ENCODE measurements at regions not wholly inside any gene's neighbourhood (a gene's known extent, or its start where the extent isn't known, plus 50 kb on each side); places are given as distances from the start of the nearest gene placed in this dataset.

DNA sequence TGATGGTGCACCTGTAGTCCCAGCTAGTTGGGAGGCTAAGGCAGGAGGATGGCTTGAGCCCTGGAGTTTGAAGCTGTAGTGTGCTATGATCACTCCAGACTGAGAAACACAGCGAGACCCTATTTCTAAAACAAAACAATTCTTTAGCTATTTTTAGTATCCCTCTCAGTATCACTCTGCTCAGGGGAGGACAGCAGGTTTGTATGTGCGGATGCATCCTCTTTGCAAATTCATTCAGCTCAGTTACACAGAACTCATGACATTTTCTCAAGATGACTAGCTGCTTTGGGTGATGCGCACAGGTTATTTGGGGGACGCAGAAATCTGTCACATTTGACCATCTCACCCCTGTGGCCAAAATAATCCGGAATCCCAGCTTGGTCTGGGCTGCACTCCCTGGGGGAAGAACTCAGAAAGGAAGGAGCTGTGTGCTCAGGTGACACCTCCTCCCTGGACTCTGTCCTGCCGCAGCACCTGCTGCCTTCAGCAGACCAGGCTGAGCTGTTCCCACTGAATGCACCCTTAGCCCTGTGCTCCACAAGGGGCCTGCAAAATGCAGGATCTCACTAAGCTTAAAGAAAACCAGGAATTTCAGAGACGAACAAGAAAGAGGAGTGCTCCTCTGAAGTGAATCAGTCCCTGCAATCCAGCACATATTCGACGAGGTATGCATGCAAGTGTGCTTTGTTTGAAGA, 89.5 kb upstream of the PGBD5 start:
- Mint-ChIP-seq H3K36me3 (no peaks in the 10 kb centered on the region), H3K4me3 (no peak overlapping the region), H3K9me3 (peaks cover 0 to 4% (median 4%) of the 10 kb centered on the region in 3 donors), H3K4me1 (peaks cover 0 to under 1% (median 0%) of the 10 kb centered on the region in 3 donors), H3K27ac (no peak overlapping the region), H3K27me3 (peaks cover 9% of the 10 kb centered on the region)

DNA sequence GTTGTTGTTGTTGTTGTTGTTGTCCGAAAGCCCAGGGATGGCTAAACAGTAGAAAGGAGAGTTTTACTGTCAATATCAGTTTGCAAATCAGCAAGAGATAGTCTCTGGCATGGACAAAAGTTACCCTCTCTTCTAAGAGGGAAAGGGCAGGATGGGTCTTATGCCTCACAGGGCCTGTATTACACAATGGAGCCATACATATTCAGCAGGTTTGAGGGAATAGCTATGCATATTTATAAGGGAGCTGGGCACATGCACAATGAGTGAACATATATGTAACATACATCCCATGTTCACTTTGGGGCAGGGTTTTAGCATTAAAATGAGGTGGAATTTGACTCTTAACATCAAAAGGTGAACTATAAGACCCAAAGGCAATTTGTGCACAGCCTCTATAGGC, 84.4 kb upstream of the PGBD5 start:
- H3K9me3 Mint-ChIP-seq: peaks cover 0 to 4% (median 1%) of the 10 kb centered on the region in 3 donors
- H3K4me1 Mint-ChIP-seq: peaks cover 2 to 30% (median 21%) of the 10 kb centered on the region in 3 donors
- H3K4me3 Mint-ChIP-seq: peak overlapping the region in 1 of 4 donors; percentile 70
- peaks cover 2% of the 10 kb centered on the region for H3K36me3 Mint-ChIP-seq
- H3K27ac Mint-ChIP-seq: no peak overlapping the region
- peaks cover 13% of the 10 kb centered on the region for H3K27me3 Mint-ChIP-seq

DNA sequence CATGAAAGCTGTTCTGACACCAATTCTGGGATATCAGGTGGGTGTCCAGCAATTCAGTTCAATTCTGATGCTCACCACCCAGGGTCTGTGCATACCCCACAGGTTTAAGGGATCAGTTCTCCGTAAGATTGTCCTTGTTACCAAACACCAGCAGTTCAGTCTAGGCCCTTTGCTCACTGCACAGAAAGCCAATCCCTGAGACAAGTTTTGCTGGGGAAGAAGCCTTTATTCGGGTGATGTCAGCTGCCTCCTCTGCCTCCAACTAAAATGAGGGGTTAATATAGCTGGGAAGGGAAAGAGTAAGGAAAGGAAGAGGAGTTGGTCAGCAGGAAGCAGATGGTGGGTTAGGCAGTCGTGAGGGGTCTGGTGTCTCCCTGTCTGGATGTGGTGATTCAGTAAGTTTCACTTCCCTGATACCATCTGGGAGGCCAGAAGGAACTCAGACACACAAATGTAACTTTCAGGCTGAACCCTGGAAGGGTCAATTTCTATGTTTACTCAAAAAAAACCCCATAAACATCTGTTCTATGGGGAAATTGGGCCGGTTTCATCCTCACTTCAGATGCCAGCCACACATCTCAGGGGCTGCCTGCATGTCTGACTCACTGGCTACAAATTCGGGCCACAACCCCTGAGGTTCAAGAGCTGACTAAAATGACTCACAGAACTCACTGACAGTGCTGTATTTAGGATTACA, 83.3 kb upstream of the PGBD5 start:
- Mint-ChIP-seq H3K9me3 (peaks cover 0 to 4% (median 1%) of the 10 kb centered on the region in 3 donors), H3K4me3 (peak overlapping the region in 2 of 4 donors; percentile 29 to 60), H3K27me3 (peaks cover 11% of the 10 kb centered on the region), H3K36me3 (peaks cover 2% of the 10 kb centered on the region), H3K27ac (no peak overlapping the region), H3K4me1 (peaks cover 3 to 32% (median 21%) of the 10 kb centered on the region in 3 donors)

DNA sequence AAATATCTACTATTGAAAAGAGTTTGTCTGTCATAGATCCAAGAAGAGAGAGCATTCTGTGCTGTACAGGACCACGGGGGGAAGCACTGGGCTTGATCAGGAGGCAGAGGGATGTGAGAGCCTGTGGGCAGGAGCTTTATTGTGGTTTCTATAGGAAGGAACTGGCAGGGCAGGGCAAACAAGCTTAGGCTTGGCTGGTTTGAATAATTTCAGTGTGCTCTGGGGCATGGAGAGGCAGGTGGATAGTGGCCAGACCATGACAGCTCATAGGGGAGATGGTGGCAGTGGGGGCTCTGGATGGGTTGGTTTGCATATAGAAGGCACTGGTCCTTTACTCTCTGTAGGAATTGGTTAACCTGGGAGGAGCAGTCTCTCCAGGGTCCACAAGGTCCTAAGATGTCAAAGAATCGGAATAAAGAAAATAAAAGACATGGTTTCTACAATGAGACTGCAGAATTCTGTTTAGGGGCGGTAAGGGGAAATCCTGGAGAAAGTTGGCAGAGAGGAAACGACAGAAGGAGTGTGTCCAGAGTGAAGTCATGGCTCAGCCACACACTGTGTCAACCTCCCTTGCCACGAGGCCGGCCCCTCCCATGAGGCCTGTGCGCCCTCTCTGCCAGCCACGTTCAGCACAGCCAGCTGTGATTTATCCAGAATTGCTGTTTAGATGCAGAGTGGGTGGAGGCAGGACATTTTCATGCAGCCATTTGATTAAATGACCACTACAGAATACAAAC, 81.7 kb upstream of the PGBD5 start:
- H3K4me1 Mint-ChIP-seq: peaks cover 3 to 32% (median 21%) of the 10 kb centered on the region in 3 donors
- peaks cover 2% of the 10 kb centered on the region for H3K36me3 Mint-ChIP-seq
- H3K27ac Mint-ChIP-seq: peak overlapping the region in 1 of 3 donors; percentile 79
- H3K27me3 Mint-ChIP-seq: peaks cover 4% of the 10 kb centered on the region
- H3K9me3 Mint-ChIP-seq: peaks cover 0 to 2% (median 0%) of the 10 kb centered on the region in 3 donors
- peak overlapping the region in 2 of 4 donors; percentile 63 to 84 for H3K4me3 Mint-ChIP-seq

DNA sequence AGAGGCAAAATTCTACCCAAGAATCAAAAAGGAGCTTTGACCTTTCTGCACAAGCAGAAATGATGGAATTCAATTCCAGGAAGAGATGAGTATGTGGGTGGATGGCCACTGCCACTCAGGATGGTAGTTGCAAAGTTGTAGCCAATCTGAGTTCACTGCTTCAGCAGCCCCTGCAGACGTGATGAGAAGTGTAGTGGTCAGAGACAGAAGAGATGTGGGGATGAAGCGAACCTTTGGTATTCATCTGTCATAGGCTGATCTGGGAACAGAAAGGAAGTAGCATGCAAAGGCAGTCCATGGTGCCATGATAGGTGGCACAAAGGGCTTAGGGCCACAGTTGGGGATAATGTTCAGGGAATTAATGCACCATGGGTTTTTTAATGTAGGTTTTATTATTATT, 81.1 kb upstream of the PGBD5 start:
- Mint-ChIP-seq H3K9me3 (peaks cover 0 to 2% (median 0%) of the 10 kb centered on the region in 3 donors), H3K27me3 (peaks cover 4% of the 10 kb centered on the region), H3K36me3 (peaks cover 2% of the 10 kb centered on the region), H3K27ac (no peak overlapping the region), H3K4me3 (peak overlapping the region in 1 of 4 donors; percentile 84), H3K4me1 (peaks cover 3 to 32% (median 21%) of the 10 kb centered on the region in 3 donors)

DNA sequence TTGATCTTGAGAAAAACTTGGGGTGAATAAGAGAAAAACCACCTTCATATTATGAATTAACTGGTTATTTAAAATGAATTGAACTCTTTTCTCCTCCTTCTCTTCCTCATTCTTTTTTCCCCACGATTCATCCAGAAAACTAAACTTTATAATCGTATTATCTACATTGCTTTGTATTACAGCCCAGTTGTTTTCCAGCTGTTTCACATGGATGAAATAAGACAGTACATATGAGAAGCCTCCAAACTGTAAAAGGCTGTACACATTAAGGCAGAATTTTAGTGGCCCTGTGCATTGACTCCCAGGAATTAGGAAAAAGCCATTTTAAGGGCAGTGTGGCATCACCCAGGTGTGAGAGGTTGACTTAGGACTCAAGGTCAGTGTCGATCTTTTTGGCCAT, 80.3 kb upstream of the PGBD5 start:
- Mint-ChIP-seq H3K27ac (no peak overlapping the region), H3K27me3 (peaks cover 4% of the 10 kb centered on the region), H3K4me1 (peaks cover 3 to 32% (median 21%) of the 10 kb centered on the region in 3 donors)

DNA sequence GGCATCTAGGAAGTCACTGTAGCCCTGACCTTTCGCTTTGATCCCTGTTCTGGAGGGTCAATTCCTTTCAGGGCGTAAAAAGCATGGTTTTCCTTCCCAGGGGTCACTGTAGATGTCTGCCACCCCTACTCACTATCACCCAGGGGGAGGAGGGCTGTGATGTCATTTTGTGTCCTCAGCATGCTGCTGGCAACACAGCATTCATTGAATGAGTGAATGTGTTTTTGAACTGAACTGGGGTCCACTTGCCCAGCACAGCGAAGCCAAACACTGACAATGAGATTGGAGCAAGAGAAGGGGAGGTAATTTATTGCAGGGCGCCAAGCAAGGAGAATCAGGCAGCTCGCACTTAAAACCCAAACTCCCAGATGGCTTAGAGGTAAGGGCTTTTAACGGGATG, 78.2 kb upstream of the PGBD5 start:
- H3K27ac Mint-ChIP-seq: no peak overlapping the region

More for the DNA sequence above, 80.3 kb upstream of the PGBD5 start:
- H3K4me3 Mint-ChIP-seq: no peak overlapping the region
- peaks cover 2% of the 10 kb centered on the region for H3K36me3 Mint-ChIP-seq
- H3K9me3 Mint-ChIP-seq: peaks cover 0 to 2% (median 0%) of the 10 kb centered on the region in 3 donors

DNA sequence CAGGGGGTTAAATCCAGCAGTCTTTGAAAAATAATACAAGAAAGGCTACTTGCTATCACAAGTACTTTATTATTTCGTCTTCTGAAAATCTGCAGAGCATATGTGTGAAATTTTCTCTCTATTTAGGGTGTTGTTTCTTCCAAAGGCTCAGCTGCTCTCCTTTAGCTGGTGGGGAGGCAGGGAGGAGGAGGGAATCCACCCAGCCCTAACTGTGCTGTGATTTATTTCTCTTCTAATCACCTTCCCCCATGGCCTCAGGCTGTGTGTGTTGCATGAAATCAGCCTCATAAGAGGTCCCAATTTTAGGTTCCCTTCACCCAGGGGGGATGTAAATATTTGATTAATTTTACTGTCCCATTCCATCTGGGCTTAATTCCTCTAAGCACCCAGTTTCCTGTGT, 77.6 kb upstream of the PGBD5 start:
- Mint-ChIP-seq H3K27ac (no peak overlapping the region), H3K36me3 (no peaks in the 10 kb centered on the region), H3K27me3 (peaks cover 2% of the 10 kb centered on the region), H3K4me1 (peaks cover 3 to 22% (median 13%) of the 10 kb centered on the region in 3 donors), H3K9me3 (no peaks in the 10 kb centered on the region), H3K4me3 (no peak overlapping the region)

More for the DNA sequence above, 78.2 kb upstream of the PGBD5 start:
- Mint-ChIP-seq H3K27me3 (peaks cover 4% of the 10 kb centered on the region), H3K36me3 (no peaks in the 10 kb centered on the region), H3K4me3 (no peak overlapping the region), H3K9me3 (no peaks in the 10 kb centered on the region), H3K4me1 (peaks cover 3 to 24% (median 13%) of the 10 kb centered on the region in 3 donors)

DNA sequence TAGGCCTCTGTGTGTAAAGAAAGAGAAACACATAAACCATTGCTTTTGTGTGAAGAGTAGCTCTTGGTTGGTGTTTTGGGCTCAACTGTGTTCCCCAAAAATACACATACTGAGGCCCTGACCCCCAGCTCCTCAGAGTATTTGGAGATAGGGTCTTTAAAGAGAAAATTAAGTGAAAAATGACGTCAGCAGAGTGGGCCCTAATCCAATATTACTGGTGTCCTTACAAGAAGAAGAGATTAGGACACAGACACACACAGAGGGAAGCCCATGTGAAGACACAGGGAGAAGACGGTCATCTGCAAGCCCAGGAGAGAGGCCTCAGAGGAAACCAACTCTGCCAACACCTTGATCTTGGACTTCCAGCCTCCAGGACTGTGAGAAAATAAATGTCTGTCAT, 76.9 kb upstream of the PGBD5 start:
- H3K4me1 Mint-ChIP-seq: peaks cover 3 to 18% (median 10%) of the 10 kb centered on the region in 3 donors
- H3K27ac Mint-ChIP-seq: no peak overlapping the region
- H3K9me3 Mint-ChIP-seq: no peaks in the 10 kb centered on the region
- peaks cover 2% of the 10 kb centered on the region for H3K27me3 Mint-ChIP-seq
- no peaks in the 10 kb centered on the region for H3K36me3 Mint-ChIP-seq
- no peak overlapping the region for H3K4me3 Mint-ChIP-seq

DNA sequence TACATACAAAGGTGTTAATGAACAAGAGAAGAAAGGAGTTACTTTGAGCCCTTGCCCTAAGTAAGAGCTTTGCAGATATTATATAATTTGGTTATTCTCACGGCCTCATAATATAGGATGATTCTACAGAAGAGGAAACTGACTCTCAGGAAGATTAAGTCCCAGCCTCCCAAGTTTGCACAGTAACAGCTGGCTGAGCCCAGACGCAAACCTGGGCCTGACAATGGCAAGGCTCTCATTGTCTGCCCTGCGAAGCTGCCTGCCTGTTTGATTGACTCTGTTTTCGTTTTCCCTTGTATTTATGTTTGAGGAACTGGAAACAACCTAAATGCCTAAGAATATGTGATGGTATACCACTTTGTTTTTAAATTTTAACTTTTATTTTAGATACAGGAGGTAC, 76.2 kb upstream of the PGBD5 start:
- no peaks in the 10 kb centered on the region for H3K9me3 Mint-ChIP-seq
- peaks cover 3 to 11% (median 3%) of the 10 kb centered on the region in 3 donors for H3K4me1 Mint-ChIP-seq

DNA sequence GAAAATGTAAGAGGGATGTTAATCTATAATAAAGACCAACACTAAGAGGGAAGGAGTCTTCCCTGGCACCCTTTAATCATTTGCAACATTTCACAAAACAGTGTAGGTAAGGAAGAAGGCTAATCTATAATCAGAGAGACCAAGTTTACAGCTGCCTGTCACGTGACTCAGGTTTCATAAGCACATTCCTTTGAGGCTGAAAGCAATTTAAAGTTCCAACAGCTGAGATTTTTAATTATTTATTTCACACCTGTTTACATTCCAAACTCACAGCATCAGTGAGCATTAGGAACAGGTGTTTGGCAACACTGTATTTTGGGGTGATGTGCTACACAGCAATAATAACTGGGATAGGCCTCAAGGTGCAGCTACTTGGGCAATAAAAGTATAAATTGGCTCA, 75.7 kb upstream of the PGBD5 start:
- Mint-ChIP-seq H3K9me3 (no peaks in the 10 kb centered on the region), H3K27me3 (peaks cover 5% of the 10 kb centered on the region), H3K36me3 (no peaks in the 10 kb centered on the region), H3K27ac (no peak overlapping the region), H3K4me1 (peaks cover 0 to 7% (median 3%) of the 10 kb centered on the region in 3 donors), H3K4me3 (no peak overlapping the region)

More for the DNA sequence above, 76.2 kb upstream of the PGBD5 start:
- no peaks in the 10 kb centered on the region for H3K36me3 Mint-ChIP-seq
- no peak overlapping the region for H3K27ac Mint-ChIP-seq
- H3K4me3 Mint-ChIP-seq: no peak overlapping the region
- H3K27me3 Mint-ChIP-seq: peaks cover under 1% of the 10 kb centered on the region

DNA sequence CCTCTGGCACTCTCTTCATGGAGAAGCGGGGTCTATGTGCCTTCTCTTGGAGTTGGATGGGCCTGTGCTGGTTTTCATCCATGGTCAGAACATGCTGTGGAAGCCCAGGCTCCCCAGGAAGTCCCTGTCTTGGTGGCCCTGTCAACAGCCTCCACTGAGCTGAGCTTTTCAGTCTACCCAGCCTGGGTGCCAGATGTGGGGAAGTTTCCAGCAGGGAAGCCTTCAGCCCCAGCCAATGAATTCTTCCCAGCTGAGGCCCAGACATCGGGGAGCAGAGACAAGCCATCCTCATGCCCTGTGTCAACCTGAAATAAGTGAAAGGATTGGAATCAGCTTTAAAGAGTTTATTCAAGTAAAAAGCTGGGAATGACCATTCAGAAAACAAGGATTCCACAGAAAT, 75.1 kb upstream of the PGBD5 start:
- no peaks in the 10 kb centered on the region for H3K36me3 Mint-ChIP-seq
- no peak overlapping the region for H3K4me3 Mint-ChIP-seq
- no peak overlapping the region for H3K27ac Mint-ChIP-seq
- no peaks in the 10 kb centered on the region for H3K9me3 Mint-ChIP-seq
- H3K27me3 Mint-ChIP-seq: peaks cover 6% of the 10 kb centered on the region
- peaks cover 0 to 4% (median 3%) of the 10 kb centered on the region in 3 donors for H3K4me1 Mint-ChIP-seq

DNA sequence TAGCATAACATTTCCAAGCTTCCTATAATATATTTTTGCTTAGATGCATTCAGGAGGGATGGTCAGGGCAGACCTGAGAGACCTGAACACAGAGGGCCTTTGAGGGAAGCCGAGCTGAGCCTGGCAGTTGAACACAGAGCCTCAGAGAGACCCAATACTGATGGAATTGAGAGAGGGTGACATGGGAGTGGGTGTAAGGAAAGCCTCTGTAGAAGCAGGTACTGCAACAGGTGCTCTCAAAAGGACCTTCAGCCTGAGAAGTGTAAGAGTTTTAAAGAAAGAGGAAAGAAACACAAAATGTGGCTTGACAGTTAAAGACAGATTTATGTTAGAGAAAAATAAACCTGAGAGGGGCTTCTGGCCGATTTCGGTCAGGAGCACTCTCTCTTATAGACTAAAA, 73.9 kb upstream of the PGBD5 start:
- H3K27ac Mint-ChIP-seq: no peak overlapping the region
- no peak overlapping the region for H3K4me3 Mint-ChIP-seq
- peaks cover 6% of the 10 kb centered on the region for H3K27me3 Mint-ChIP-seq
- peaks cover 0 to 2% (median 0%) of the 10 kb centered on the region in 3 donors for H3K4me1 Mint-ChIP-seq
- H3K9me3 Mint-ChIP-seq: no peaks in the 10 kb centered on the region
- H3K36me3 Mint-ChIP-seq: no peaks in the 10 kb centered on the region

DNA sequence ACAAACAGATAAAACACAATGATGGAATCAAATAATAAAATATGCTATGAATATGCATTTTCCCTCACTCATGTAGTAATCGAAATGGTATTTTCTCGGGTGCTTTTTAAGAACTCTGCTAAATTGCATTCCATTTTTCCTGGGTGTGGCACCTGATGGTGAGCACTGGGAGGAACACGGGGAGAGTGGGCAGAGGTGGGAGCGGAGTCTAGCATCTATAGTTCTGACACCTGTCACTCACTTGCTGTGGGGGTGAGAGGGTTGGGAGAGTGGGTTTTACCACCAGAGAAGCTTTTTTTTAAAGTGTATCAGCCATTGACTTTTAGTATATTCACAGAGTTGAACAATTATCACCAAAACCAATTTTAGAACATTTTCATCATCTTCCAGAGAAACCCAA, 73.4 kb upstream of the PGBD5 start:
- Mint-ChIP-seq H3K27ac (no peak overlapping the region), H3K27me3 (peaks cover 6% of the 10 kb centered on the region), H3K4me1 (peaks cover 0 to 2% (median 0%) of the 10 kb centered on the region in 3 donors), H3K4me3 (no peak overlapping the region), H3K9me3 (no peaks in the 10 kb centered on the region), H3K36me3 (no peaks in the 10 kb centered on the region)

DNA sequence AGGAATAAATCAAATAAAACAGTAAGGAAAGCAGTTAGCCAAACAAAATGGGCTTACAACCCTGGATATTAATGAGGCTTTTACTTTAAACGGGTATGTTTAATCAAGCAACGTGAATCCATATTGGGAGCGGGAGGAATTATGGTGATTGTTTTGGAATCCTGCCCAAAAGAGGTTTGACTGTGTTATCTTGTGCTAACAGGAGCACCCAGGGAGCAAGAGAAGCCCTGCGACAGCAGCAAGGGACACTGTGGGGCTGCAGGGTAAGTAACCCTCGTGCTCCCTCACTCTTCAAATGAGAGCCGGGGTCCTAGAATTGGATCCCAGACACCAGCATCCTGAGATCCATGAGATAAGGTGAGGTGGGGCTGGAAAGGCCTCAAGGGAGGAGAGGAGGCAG, 72.6 kb upstream of the PGBD5 start:
- peaks cover 6% of the 10 kb centered on the region for H3K27me3 Mint-ChIP-seq
- no peaks in the 10 kb centered on the region for H3K9me3 Mint-ChIP-seq
- no peak overlapping the region for H3K4me3 Mint-ChIP-seq
- no peak overlapping the region for H3K27ac Mint-ChIP-seq
- no peaks in the 10 kb centered on the region for H3K36me3 Mint-ChIP-seq
- peaks cover 0 to 2% (median 0%) of the 10 kb centered on the region in 3 donors for H3K4me1 Mint-ChIP-seq

Data from IgD-negative memory B cell (primary cell).